Astrocyte of the cerebellum (primary cell): ENCODE measurements at regions not wholly inside any gene's neighbourhood (a gene's known extent, or its start where the extent isn't known, plus 50 kb on each side); places are given as distances from the start of the nearest gene placed in this dataset.
A peak's percentile ranks its signal among the peaks of the same experiment; 100 is the strongest.

Experiments used
- DNase-seq: peaks from one replicate; pipeline ENCODE4 v3.0.0-alpha.2; 2011; ENCODE audit warnings: low read depth
- H3K4me3 ChIP-seq: 2 replicates; pipeline ENCODE4 v1.5.1; 2011; ENCODE audit warnings: mild to moderate bottlenecking, low read depth, low read length, moderate library complexity
- CTCF ChIP-seq: IDR thresholded peaks from 2 replicates; pipeline ENCODE4 v1.5.1; 2012; ENCODE audit warnings: low read length, low read depth, moderate library complexity, mild to moderate bottlenecking; ENCODE audit errors: missing control alignments
- in situ Hi-C: cut with HindIII; loops from 2 replicates; pipeline ENCODE4 v1.10.0; 2017; ENCODE audit warnings: low sequenced_read_pairs

GRCh38 chr20:6877633-6878032, 110.1 kb downstream of the BMP2 start:
- in situ Hi-C loops: no loop called here
- TF ChIP-seq CTCF: no peak
- no peak for DNase-seq
- no peak overlapping the region for H3K4me3 ChIP-seq

- no peak overlapping the region for H3K4me3 ChIP-seq
- in situ Hi-C loops: no loop called here
- DNase-seq: peak; percentile 90
- TF ChIP-seq CTCF: no peak
Measured at GRCh38 chr20:6882561-6883291, 115.2 kb downstream of the BMP2 start.

- DNase-seq: no peak
- no peak overlapping the region for H3K4me3 ChIP-seq
- no peak for TF ChIP-seq CTCF
- in situ Hi-C loops: no loop called here
Measured at GRCh38 chr20:6884114-6884513, 116.6 kb downstream of the BMP2 start.

GRCh38 chr20:6886065-6886729, 118.7 kb downstream of the BMP2 start:
- in situ Hi-C loops: no loop called here
- TF ChIP-seq CTCF: no peak
- DNase-seq: peak; percentile 22
- H3K4me3 ChIP-seq: no peak overlapping the region

- no peak for TF ChIP-seq CTCF
Measured at GRCh38 chr20:6887966-6888365, 120.5 kb downstream of the BMP2 start.

GRCh38 chr20:6888736-6889395, 121.4 kb downstream of the BMP2 start:
- in situ Hi-C loops: no loop called here
- TF ChIP-seq CTCF: no peak
- DNase-seq: no peak
- H3K4me3 ChIP-seq: no peak overlapping the region

More at GRCh38 chr20:6887966-6888365, 120.5 kb downstream of the BMP2 start:
- DNase-seq: no peak
- in situ Hi-C loops: no loop called here
- H3K4me3 ChIP-seq: no peak overlapping the region
